NCI-H524 treated with DMSO at 0.1 percent for 48 hours (cell line): ENCODE measurements at regions not wholly inside any gene's neighbourhood (a gene's known extent, or its start where the extent isn't known, plus 50 kb on each side); places are given as distances from the start of the nearest gene placed in this dataset.

Source experiments
- DNase-seq: peaks from one replicate; lab custom pipeline; 2025; lab: John Stamatoyannopoulos, UW

DNA sequence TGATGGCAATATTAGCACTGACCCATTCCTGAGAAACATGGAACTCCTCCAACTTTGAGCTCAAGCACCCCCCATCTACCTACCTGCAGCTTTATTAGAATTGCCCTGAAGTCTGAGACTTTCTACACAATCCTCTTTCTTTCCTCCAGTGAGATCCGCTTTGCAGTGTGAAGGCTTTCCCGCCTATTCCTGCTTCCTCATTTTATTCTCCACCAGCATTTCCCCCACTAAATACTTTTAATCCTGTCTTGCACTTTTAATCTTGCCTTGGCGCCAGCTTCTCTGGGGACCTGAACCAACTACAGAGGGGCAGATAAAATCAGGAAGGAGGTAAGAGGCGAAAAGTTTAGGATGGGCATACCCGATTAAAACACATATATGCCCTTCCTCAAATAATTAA is 178.1 kb upstream of the PRDM1 start:
- DNase-seq: no peak

DNA sequence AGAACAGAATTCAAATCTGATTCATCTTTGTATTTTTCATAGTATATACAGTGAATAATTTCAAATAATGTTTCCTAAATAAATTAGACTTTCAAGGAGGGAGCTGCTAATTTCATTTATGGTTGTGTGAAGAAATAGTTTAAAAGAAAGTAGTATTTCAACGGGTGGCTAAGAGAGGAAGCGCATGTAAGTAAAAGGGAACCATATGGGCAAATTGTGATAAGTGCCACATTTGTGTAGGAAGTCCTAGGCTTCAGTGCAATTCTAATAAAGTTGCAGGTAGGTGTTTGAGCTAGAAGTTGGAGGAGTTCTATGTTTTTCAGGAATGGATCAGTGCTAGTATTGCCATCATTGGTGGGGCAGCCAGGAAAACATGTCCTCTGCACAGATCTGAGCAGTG is 178.8 kb upstream of the PRDM1 start:
- no peak for DNase-seq

DNA sequence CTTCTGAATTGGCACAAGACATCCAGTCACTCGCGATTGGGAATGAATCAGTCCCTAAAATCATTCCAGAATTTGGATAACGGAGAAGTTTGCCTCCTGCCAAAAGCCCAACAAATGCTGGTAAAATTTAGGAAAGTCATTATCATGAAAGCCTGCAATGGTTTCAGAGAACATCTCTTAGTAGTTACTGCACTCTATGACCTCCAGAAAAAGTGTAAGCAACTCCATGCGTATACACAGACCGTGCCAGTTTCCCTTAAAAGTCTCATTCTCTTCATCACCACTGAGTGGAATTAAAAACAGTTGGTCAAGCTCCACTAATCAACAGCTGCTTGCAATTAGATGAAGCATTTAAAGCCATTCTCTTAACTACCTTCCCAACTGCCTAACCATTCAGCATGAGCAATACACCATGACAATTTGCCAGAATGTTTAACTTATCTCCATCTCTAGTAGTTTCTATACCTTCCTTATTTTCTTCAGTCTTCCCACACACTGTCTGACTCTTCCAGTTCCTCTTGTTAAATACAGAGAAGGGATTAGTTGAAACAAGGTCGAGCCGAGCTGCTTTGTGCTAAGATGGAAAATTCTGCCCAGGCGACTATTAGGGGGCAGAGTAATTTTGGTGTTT is 183.6 kb upstream of the PRDM1 start:
- peak; percentile 76 for DNase-seq

DNA sequence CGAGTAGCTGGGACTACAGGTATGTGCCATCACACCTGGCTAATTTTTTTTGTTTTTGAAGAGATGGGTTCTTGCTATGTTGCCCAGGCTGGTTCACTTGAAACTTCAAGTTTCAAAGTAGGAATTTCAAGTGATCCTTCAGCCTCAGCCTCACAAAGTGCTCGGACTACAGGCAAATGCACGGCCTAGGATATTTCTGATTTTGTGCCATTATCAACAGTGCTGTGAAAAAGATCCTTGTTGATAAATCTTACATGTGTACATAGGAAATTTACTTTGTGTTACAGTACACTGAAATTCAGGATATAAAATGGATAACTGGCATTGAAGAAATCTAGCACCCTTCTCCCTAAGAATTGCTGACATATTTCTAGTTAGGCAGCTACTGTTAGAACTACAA is 184.6 kb upstream of the PRDM1 start:
- DNase-seq: no peak

DNA sequence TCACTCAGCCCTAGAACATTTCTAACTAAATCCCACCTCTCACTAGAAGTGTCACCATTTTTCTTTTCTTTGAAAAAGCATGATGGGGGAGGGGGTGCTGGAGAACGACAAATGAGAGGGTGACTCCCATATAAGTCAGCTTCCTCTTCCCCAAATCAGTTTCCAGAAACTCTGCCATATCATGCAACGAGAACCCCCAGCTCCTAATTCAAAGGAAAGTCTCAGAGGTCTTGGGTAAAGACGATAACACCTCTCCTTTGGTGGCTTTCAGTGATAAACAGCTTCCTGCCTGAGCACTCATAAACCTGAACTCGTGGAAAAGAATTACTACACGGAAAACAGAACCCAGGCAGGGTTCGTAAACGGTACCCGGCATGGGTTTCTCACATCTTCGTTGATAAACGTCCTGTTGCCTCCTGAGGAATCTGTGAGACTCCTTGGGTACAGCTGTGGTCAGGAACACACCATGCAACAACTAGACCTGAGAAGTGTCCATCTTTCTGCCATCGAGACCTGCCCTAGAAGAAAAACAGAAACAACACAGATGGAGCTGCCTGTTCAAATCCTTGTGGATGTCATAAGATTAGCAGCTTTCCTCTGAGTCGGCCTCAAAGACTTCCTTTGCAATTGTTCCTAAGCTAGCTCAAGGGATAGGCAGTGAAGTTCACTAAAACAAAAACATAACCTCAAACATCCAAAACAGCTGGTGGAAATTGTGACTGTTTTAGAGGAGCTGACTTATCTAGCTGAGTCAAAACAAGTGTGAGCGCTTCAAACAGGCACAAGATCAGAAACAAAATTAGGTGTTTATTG is 185.8 kb upstream of the PRDM1 start:
- DNase-seq: no peak

DNA sequence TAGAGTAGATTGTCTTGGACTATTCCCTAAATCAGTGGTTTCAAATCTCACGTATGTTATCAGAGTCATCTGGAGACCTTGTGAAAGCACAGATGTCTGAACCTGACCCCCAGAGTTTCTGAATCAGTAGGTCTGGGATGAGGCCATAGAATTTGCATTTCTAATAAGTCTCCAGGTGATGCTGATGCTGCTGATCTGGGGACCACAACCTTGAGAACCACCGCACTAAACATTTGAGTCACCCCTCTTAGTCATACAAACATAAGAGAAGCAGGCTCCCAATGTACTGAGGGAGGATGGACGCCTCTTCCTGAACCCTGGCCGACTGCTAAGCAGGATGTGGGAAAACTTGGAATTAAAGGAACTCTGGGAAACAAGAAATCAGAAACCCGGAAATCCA is 187.8 kb upstream of the PRDM1 start:
- DNase-seq: no peak

DNA sequence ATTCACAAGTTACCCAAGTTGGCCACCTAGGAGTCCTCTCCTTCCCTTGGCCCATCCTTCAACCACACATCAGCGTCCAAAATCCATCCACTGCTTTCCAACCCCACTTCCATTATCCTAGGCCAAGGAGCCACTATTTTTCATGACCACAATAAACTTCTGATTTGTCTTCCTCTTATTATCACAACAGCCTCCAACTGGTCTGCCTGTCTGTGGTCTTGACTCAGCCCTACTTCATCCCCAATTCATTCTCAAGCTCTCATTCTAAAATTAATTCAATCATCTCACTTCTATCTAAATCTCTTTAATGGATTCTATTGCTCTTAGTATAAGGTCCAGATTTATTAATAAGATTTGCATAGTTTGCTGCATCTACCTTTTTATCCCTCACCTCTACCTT is 189.0 kb upstream of the PRDM1 start:
- no peak for DNase-seq

DNA sequence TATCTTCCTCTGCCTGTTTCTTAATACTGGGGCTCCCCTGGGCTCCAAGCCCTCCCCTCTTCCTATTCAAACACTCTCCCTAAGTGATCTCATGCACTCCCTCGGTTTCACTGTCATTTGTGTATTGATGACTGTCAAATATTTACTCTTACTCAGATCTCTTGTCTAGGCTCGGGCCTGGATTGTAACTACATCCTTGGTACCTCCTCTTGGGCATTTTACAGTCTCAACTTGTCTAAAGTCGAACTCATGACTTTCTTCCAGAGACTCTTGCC is 189.4 kb upstream of the PRDM1 start:
- no peak for DNase-seq

DNA sequence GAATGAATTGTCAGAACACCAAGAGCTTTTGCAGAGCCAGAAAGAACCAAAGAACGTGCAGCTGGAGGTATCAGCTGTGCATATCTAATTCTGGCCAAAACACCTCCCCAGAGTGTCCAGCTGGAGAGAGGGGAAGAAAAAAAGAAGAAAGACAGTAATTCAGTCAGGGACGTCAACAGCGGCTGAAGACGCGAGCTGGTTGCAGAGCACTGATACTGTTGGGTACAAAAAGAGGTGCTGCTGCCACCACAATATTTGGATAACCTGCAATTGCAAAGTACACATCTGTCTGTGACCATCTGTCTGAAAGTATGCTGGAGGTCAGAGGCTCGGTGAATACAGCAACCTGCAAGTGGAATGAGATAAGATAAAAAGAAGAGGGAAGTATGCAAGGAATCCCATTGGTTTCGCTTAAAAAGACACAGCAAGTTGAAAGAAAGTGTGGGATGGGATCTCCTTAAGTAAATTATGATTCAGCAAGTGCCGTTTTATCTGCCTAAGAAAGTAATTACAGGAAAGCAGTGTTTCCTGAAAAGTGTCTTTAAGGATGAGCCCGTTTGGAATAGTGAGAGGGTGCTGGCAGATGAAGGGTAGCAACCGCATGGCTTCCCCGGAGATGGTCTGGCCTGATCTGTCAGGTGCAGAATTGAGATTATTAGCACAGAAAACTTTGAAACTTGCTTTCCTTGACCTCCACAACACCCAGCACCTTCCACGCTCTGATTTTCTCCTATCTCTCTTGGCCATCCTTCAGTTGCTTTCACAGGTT is 189.9 kb upstream of the PRDM1 start:
- DNase-seq: no peak

DNA sequence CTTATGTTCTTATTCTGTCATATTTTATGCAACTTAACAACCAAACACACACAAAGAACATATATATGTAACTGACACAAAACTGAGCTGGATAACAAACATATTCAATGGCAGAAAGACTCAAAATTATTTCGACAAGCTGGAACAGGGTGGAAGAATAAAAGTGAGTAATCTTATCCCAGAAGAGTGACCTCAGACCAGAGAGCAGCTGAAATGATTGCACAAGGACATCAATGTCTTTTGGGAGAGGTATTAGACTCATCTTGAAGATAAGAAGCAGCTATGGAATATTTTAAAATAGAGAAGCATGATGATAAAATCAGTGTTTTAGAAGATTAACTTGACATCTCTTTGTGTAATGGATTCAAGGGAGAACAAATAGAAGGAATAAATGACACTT is 191.6 kb upstream of the PRDM1 start:
- DNase-seq: no peak

DNA sequence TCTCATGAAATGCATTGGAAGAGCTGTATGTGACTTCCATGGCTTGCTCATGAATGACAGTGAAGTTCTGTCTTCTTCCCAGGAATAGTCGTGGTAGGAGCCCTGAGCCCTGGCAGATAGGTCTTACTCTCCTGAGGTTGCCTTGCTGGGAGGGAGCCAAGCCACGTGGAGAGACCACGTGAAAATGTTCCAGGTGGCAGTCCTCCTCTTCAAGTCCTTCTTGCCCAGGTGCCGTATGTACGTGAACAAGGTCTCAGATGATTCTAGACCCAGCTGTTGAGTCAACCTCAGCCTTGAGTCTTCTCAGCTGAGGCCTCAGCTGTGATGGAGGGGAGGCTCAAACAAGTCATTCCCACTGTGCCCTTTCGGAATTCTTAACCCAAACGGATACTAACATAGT is 192.4 kb upstream of the PRDM1 start:
- no peak for DNase-seq

DNA sequence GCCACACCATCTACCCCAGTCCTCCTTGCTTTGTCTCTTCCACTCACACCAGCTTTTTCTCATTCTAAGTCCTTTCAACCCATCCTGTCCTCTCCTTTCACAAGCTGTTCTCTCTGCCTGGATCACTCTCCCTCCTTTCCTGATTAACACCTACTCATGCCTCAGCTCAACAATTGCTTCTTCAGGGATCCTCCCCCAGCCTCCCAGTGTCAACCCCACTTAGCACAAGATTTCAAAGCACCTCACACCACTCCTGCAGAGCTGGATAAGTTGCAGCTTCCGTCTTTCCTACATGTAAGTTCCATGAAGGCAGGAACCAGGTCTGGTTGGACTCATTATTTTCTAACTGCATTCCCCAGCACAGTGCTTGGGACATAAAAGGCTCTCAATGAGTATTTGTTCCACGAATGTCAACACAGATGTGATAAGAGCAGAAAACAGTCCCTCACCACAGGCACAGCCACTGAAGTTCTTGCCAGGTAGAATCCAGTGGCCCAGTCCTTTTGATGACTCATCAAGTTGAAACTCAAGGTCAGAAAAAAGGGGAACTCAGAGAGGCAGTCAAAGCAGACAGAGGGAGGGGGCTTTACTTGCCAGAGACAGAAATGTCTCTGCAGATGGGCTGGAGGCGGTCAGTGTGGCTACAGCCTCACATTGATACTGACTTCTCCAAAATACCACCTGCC is 193.4 kb upstream of the PRDM1 start:
- no peak for DNase-seq

DNA sequence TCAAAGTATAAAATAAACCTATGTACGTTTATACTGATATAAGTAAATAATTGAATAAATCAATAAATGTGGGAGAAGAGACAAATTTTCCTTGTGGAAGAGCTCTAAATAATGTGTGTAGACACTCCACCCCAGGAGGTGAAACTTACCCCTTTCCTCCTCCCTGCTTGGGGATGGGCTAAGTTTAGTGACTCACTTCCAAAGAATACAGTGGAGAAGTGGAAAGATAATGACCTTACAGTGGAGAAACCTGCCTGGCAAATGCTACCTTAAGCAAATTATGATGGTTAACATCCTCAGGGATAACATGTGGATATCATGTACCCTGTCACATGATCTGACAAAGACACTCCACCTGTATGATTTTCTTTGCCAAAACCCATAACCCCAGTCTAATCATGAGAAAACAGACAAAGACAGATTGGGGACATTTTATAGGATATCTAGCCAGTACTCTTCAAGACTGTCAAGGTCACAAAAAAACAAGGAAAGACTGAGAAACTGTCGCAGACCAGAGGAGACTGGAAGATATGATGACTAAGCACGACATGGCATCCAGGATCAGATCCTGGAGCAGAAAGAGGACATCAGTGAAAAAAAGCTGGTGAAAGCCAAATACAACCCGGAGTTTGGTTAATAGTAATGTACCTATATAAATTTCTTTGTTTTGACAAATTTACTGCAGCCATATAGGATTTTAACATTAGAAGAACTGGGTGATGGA is 195.5 kb upstream of the PRDM1 start:
- no peak for DNase-seq

DNA sequence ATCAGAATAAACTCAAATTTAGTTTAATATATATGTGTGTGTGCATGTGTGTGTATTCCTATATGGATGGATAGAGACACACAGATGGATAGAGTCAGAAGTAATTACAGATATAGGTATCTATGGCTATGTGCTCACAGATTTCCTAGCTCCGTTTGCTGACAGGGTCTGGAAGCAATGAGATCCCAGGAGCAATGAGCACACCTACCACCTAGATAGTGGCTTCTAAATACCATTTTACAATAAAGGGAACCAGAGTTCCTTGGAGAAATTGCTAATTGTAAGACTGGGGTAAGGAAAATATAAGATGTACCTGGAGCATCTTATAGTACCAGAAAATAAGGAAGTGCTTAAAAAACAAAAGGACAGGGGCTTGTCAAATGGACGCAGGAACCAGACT is 196.2 kb upstream of the PRDM1 start:
- no peak for DNase-seq

DNA sequence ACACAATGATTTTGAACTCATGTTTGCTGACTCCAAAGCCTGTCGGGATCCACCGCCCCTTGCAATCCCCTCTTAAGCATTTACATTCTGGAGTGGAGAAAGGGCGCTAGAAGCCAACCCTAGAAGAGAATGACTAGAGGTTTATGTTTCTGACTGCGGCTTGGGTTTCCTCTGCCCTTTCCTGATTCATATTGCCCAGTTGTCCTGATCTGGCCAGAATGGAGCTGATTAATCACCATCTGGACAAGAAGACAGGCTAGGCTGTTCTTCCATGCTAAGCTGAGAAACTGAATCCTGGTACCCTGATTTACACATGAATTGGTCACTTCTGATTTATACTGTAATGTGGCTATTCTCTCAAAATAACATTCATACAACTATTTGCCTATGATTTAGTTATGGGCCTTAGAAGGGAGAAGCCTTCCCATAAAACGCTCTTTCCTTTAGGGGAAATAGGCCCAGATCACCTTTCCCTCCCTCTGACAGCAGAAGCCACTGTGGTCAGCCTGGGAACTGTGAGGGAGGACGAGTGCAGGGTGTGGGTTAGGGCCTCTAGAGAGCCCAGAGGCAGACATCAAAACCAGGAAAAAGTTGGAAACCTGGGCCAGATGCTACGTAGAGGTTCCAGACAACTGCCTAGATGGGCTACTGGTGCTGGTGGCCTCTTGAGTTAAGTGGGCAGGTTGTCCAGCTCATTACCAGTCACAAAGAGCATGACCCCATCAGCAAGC is 199.2 kb upstream of the PRDM1 start:
- no peak for DNase-seq

DNA sequence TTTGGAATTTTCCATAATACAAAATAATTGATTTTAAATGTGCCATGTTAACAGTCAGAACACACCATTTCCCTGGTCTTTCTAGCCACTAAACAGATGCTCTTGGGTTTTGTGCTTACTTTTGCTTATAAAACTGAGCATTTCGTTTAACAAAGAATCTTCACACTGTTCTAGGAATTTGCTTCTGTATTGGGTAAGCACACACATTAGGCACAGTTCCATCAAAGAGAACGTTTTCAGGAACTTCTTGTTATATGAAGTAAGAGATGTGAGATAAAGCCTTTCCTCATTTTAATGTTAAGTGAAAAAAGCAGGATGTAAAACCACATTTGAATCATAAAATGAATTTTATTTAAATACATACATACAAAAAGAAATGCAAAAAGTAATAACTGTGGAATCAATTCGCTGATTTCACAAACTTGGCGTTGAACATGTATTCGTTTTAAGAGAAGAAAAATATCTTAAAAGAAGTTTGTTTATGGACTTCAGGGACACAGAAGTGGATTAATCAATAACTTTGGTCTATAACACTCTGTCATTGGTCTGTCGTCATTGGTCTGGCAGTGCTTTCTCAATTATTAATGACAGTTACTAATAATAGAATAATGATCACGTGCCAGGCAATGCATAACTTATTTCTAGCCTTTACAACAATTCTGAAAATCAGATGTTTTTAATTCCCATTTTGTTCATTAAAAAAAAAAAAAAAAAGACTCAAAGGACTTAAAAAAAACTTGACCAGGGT is 199.9 kb upstream of the PRDM1 start:
- no peak for DNase-seq

DNA sequence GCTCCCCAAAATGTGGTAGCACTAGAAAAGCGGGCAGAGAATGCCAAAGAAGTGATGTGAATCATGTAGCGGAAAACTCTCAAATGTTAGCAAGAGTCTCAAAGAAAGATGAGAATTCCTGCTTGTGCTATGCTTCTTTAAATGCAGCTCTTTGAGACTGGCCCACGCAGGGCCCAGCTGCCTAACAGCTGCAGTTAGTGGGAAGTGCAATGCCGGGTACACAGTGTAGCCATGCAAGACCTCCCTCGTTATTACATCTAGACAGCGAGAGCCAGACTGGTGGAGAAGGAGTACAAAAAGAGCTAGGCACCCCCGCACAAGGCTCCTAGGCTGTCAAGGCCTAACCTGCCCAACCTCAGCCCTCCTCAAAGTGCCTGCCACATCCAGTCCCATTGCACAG is 201.7 kb upstream of the PRDM1 start:
- no peak for DNase-seq

DNA sequence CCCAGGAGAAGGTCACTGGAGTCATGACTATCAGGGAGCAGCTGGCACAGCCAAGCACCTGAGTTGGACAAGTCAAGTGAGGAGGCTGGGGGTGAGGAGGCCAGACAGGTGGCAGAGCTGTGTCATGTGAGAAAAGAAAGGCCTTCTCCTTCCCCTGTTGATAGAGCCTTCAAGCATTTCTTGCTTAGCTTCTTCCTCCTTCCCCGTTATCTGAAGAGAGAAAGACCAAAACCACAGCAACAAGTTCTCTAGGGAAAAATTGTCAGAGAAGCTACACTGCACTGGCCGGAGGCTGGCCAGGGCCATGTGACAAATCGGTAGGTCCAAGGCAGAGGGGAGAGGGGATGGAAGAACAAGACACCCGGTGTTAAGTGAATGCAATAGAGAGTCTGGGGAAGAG is 202.1 kb upstream of the PRDM1 start:
- no peak for DNase-seq

DNA sequence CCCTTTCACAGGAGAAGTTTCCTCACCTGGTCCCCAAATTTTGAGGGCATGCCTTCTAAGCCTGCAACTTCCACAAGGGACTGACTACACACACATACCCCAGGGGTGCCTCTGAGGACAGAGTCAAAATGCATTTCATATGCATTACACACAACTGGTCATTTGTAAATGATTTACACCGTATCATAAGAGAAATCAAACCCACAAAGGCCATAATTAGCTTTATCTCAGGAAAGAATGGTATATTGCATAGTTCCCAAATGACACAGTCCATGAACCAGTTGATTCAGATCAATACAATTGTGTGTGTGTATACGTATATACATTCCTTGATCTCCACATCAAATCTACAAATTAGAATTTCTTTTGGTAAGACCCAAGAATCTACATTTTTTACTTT is 203.3 kb upstream of the PRDM1 start:
- DNase-seq: no peak

DNA sequence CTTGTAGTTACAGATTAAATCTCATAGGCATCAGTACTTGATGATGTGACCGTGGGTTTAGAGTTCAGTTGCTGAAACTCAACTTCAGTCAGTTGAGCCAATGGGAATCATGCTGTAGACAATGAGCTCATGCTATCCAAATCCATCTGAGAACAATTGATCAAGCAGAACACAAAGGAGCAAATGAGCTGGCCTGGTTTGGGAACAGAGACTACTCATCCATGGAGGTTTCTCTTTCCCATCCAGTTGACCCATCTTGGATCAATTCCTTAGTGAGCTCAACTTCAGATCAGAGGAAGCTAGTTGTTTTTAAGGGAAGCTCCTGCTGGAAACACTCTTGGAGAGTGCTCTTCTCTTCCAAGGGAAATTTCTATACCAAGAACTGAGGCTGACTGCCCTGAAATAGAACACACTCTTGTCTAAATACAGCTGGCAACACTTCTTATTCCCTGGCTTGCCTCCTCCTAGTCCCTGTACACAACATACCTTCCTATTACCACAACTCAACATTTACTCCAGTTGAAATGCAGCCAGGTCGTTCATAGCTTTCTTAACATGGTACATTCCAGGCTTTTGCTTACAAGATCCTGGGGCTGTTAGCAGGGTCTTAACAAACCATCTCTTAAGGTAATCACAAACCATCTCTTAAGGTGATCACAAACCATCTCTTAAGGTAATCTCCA is 203.9 kb upstream of the PRDM1 start:
- DNase-seq: no peak
